HepG2 (cell line): ENCODE measurements at regions not wholly inside any gene's neighbourhood (a gene's known extent, or its start where the extent isn't known, plus 50 kb on each side); places are given as distances from the start of the nearest gene placed in this dataset.

ENCODE experiments used
- ATAC-seq: fragments of 200-7000 bp; cut with Tn5 transposase; 3 replicates; pipeline ENCODE4 v1.9.1; 2020; ENCODE audit warnings: mild to moderate bottlenecking, moderate library complexity
- BruUV-seq: library from RNA; stranded (reverse); fragments of 400-500 nt; replicated peaks from 2 replicates; lab custom pipeline; 2021; lab: Mats Ljungman, UMichigan
- CTCF ChIA-PET: fragments of 300-600 bp; formaldehyde crosslinking; extraction: SDS; loops from one replicate; lab custom pipeline; 2021; ENCODE audit warnings: low total read pairs, inconsistent platforms, low intra/inter-chr PET ratio; lab: Yijun Ruan, JAX
- POLR2A ChIA-PET: fragments of 350-600 bp; sonication (Branson Sonifier 250); formaldehyde crosslinking; loops from one replicate; lab custom pipeline; 2020; ENCODE audit warnings: antibody characterized with exemption, inconsistent platforms; lab: Yijun Ruan, JAX
- DNase-seq: peaks from one replicate; pipeline ENCODE4 v3.0.0-alpha.2; 2015; ENCODE audit warnings: low spot score
- FAIRE-seq: peaks from 3 replicates; lab custom pipeline; 2011; peaks lifted over from hg19 to GRCh38; lab: Jason Lieb, UNC
- H2AFZ ChIP-seq: one replicate; pipeline ENCODE4 v1.6.1; 2011; ENCODE audit warnings: low read length, inconsistent platforms
- H3K27ac ChIP-seq: fragments of 300-600 bp; 3 replicates; pipeline ENCODE4 v1.8.0; 2011; ENCODE audit warnings: mixed run types, mild to moderate bottlenecking, mixed read lengths, low read length, inconsistent platforms; ENCODE audit not compliant: insufficient read depth; ENCODE audit errors: extremely low read length
- H3K27me3 ChIP-seq, 2 experiments: fragments of 200-600 bp in 1 of 2; 2 replicates in 1 of 2; 3 replicates in 1 of 2; pipeline versions ENCODE4 v1.6.0 to v1.8.0; 2011; ENCODE audit warnings: low read length in 2 of 2, mild to moderate bottlenecking in 2 of 2, moderate library complexity in 2 of 2, inconsistent platforms in 1 of 2; ENCODE audit not compliant: insufficient read depth in 2 of 2, control insufficient read depth in 1 of 2
- H3K36me3 ChIP-seq, 2 experiments: fragments of 200-600 bp in 1 of 2; replicated peaks in 1 of 2; 2 replicates in 1 of 2; 3 replicates in 1 of 2; pipeline versions ENCODE4 v1.5.1 to v1.8.0; 2011; ENCODE audit warnings: low read length in 2 of 2, inconsistent platforms in 1 of 2; ENCODE audit not compliant: insufficient read depth in 2 of 2, control insufficient read depth in 1 of 2
- H3K4me1 ChIP-seq: 2 replicates; pipeline ENCODE4 v1.5.1; 2012; ENCODE audit warnings: low read length, inconsistent platforms; ENCODE audit not compliant: insufficient read depth
- H3K4me2 ChIP-seq: 2 replicates; pipeline ENCODE4 v1.6.0; 2011; ENCODE audit warnings: low read depth, low read length, inconsistent platforms
- H3K4me3 ChIP-seq, 3 experiments: fragments of 200-600 bp in 1 of 3; sonication (generic), shearing (Covaris generic) in 1 of 3; replicated peaks in 1 of 3; 2 replicates each; pipeline ENCODE4 v1.5.1; 2011 to 2016; ENCODE audit warnings: low read length in 3 of 3, inconsistent platforms in 2 of 3, low read depth in 2 of 3, mild to moderate bottlenecking in 2 of 3, control low read depth in 1 of 3, mixed read lengths in 1 of 3; ENCODE audit not compliant: insufficient read depth in 1 of 3
- H3K79me2 ChIP-seq: one replicate; pipeline ENCODE4 v1.6.1; 2011; ENCODE audit warnings: low read length, inconsistent platforms; ENCODE audit not compliant: insufficient read depth
- H3K9ac ChIP-seq: 2 replicates; pipeline ENCODE4 v1.6.0; 2011; ENCODE audit warnings: mild to moderate bottlenecking, low read depth, low read length, inconsistent platforms; ENCODE audit not compliant: insufficient read depth
- H3K9me3 ChIP-seq: 2 replicates; pipeline ENCODE4 v1.5.1; 2012; ENCODE audit warnings: mild to moderate bottlenecking, low read length
- H4K20me1 ChIP-seq: 2 replicates; pipeline ENCODE4 v1.6.0; 2011; ENCODE audit warnings: inconsistent platforms, mild to moderate bottlenecking, low read length, moderate library complexity; ENCODE audit not compliant: insufficient read depth
- AKNA ChIP-seq: sonication (generic); formaldehyde crosslinking; IDR thresholded peaks from 2 replicates; pipeline ENCODE4 v1.4.0; 2020; ENCODE audit warnings: missing genetic modification reagents, borderline replicate concordance
- BATF2 ChIP-seq: sonication (generic); formaldehyde crosslinking; IDR thresholded peaks from 2 replicates; pipeline ENCODE4 v1.8.0; 2022; ENCODE audit warnings: mild to moderate bottlenecking, missing genetic modification reagents, moderate library complexity
- HBP1 ChIP-seq: IDR thresholded peaks from 2 replicates; pipeline ENCODE4 v1.6.1; 2016; ENCODE audit warnings: low read depth, control low read depth
- KLF13 ChIP-seq: sonication (generic); formaldehyde crosslinking; IDR thresholded peaks from 2 replicates; pipeline ENCODE4 v1.4.0; 2020; ENCODE audit warnings: mild to moderate bottlenecking, missing genetic modification reagents
- THAP11 ChIP-seq: IDR thresholded peaks from 2 replicates; pipeline ENCODE4 v1.6.1; 2016; ENCODE audit warnings: missing biosample characterization, missing genetic modification reagents
- ZNF691 ChIP-seq: sonication (generic); formaldehyde crosslinking; IDR thresholded peaks from 2 replicates; pipeline ENCODE4 v1.4.0; 2020; ENCODE audit warnings: missing genetic modification reagents, low read depth, mild to moderate bottlenecking, borderline replicate concordance
- ZNF724P ChIP-seq: sonication (generic); formaldehyde crosslinking; IDR thresholded peaks from 2 replicates; pipeline ENCODE4 v1.8.0; 2022; ENCODE audit warnings: missing genetic modification reagents, borderline replicate concordance
- ZNF891 ChIP-seq: sonication (generic); formaldehyde crosslinking; IDR thresholded peaks from 2 replicates; pipeline ENCODE4 v1.5.0; 2020; ENCODE audit warnings: mild to moderate bottlenecking, missing genetic modification reagents
- WGBS: methylation state at CpG from one replicate; pipeline ENCODE4 v1.1.6; 2017; ENCODE audit warnings: low lambda C conversion rate; 5-methylcytosine and 5-hydroxymethylcytosine counted together
- in situ Hi-C: cut with HindIII; loops from 2 replicates; pipeline ENCODE4 v1.10.0; 2017; ENCODE audit warnings: low pct_unique_long_range_greater_than_20kb; ENCODE audit not compliant: extremely low pct_ligation_motif_present
- intact Hi-C: fragments of 100-400 bp; cut with micrococcal nuclease; formaldehyde crosslinking; loops from one replicate; pipeline ENCODE4 v1.10.0; 2022; ENCODE audit not compliant: unreplicated experiment

DNA sequence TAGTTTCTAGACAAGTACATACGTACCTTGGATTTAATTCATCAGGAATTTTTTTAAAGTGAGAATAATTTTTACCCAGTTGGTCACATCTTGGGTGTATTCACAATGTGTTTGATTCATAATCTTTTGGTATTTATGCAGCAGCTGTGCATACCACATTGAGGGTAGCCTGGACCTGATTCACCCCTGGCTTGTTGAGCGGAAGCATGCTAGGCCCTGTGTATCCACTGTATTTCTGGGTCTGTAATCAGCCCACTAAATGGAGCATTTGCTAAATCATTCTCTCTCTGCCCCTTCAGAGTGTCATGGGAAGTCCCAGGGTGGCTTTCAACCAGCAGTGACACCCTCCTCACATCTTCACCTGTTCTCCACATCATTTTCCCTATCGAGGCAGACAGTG lies 203.8 kb upstream of the RGS6 start (continued):
- no peak for TF ChIP-seq ZNF691 (CRISPR knock-in tag)
- no peak for TF ChIP-seq HBP1

GRCh38 chr14:71729596-71729995 lies 202.6 kb upstream of the RGS6 start:
- CTCF ChIA-PET, result no interaction called here
- no peaks in the 10 kb centered on the region for H3K9me3 ChIP-seq
- H3K36me3 ChIP-seq, result peaks cover 13 to 51% of the 10 kb centered on the region in 2 experiments
- DNase-seq, result no peak
- H4K20me1 ChIP-seq, result no peaks in the 10 kb centered on the region
- TF ChIP-seq KLF13 (CRISPR knock-in tag) (no peak), THAP11 (CRISPR knock-in tag) (no peak), ZNF724P (no peak)
- H2AFZ ChIP-seq, result no peak overlapping the region
- no peak overlapping the region for H3K4me3 ChIP-seq
- no peak for FAIRE-seq
- H3K9ac ChIP-seq, result no peak overlapping the region
- WGBS, result 97% methylated on average over 3 of the region's 3 CpGs
- H3K79me2 ChIP-seq, result no peaks in the 10 kb centered on the region
- intact Hi-C loops (no loop called here), in situ Hi-C loops (loop anchor here (10.0 kb wide), 1 partner anchor 125 kb away; no protein-coding TSS in a partner anchor)
- no peaks in the 10 kb centered on the region for H3K4me1 ChIP-seq
- BruUV-seq, result no TSS peak
- ATAC-seq, result no peak
- no peak overlapping the region for H3K4me2 ChIP-seq
- POLR2A ChIA-PET, result no interaction called here
- H3K27me3 ChIP-seq, result no peaks in the 10 kb centered on the region
- no peak overlapping the region for H3K27ac ChIP-seq

DNA sequence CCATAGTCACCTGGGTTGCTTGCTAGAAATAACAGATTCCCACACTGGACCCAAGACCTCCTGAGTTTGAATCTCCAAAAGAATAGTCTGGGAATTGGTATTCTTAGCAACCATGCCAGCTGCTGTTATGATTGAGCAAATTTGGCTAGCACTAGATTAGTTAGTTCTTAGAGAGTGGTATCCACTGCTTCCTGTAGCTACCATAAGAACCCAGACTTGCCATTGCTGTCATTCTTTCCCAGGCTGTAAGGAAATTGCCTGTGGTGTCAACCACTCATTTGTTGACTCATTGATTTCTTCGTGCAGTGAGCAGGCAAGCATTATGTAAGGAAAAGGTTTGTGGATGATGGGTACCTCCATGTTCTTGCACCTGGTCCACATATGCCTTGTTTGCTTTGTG lies 201.8 kb upstream of the RGS6 start:
- Histone ChIP-seq H3K9me3 (no peaks in the 10 kb centered on the region), H3K4me2 (no peak overlapping the region), H4K20me1 (no peaks in the 10 kb centered on the region), H3K36me3 (peaks cover 11 to 50% of the 10 kb centered on the region in 2 experiments), H3K4me1 (no peaks in the 10 kb centered on the region), H2AFZ (no peak overlapping the region), H3K4me3 (no peak overlapping the region), H3K27ac (no peak overlapping the region), H3K79me2 (no peaks in the 10 kb centered on the region), H3K27me3 (no peaks in the 10 kb centered on the region), H3K9ac (no peak overlapping the region)
- 89% methylated on average over 1 of the region's 1 CpG for WGBS
- ChIA-PET POLR2A (no interaction called here), CTCF (no interaction called here)
- TF ChIP-seq BATF2 (CRISPR knock-in tag) (no peak), ZNF891 (CRISPR knock-in tag) (no peak), AKNA (no peak)
- in situ Hi-C loops (no loop called here), intact Hi-C loops (no loop called here)
- no TSS peak for BruUV-seq
- DNase-seq (no peak), ATAC-seq (no peak), FAIRE-seq (no peak)
